PC-9 (cell line): ENCODE measurements at regions not wholly inside any gene's neighbourhood (a gene's known extent, or its start where the extent isn't known, plus 50 kb on each side); places are given as distances from the start of the nearest gene placed in this dataset.

Experiments
- BruUV-seq: library from RNA; stranded (reverse); fragments of 400-500 nt; replicated peaks from 2 replicates; lab custom pipeline; 2021; lab: Mats Ljungman, UMichigan
- CTCF ChIA-PET: fragments of 300-600 bp; sonication (Branson Sonifier 250); formaldehyde crosslinking; loops from one replicate; lab custom pipeline; 2022; ENCODE audit warnings: antibody characterized with exemption; lab: Charles Lee
- POLR2A ChIA-PET: fragments of 300-600 bp; sonication (Branson Sonifier 250); formaldehyde crosslinking; loops from one replicate; lab custom pipeline; 2022; ENCODE audit warnings: antibody characterized with exemption; ENCODE audit not compliant: unreplicated experiment; lab: Charles Lee
- DNase-seq, 2 experiments: peaks; one replicate each; pipeline versions ENCODE4 v3.0.0 to v3.0.0-alpha.2; 2015 to 2022; ENCODE audit warnings: mixed read lengths in 1 of 2
- H2AFZ ChIP-seq: fragments of 200-600 bp; sonication (generic); 2 replicates; pipeline ENCODE4 v1.8.1; 2017; ENCODE audit warnings: antibody characterized with exemption
- H3F3A ChIP-seq: fragments of 200-600 bp; sonication (generic); 2 replicates; pipeline ENCODE4 v1.8.1; 2017; ENCODE audit warnings: antibody characterized with exemption, mild to moderate bottlenecking, low read depth; ENCODE audit not compliant: insufficient read depth
- H3K27ac ChIP-seq: fragments of 200-600 bp; sonication (generic); 2 replicates; pipeline ENCODE4 v1.6.1; 2016; ENCODE audit warnings: mixed run types
- H3K27me3 ChIP-seq: fragments of 200-600 bp; sonication (generic); 2 replicates; pipeline ENCODE4 v1.6.1; 2016; ENCODE audit warnings: low read depth, mixed run types; ENCODE audit not compliant: insufficient read depth
- H3K36me3 ChIP-seq: fragments of 200-600 bp; sonication (generic); 2 replicates; pipeline ENCODE4 v1.6.1; 2016; ENCODE audit warnings: low read depth, mixed run types
- H3K4me1 ChIP-seq: fragments of 200-600 bp; sonication (generic); replicated peaks from 2 replicates; pipeline ENCODE4 v1.6.1; 2016; ENCODE audit warnings: mixed run types; ENCODE audit not compliant: insufficient read depth
- H3K4me2 ChIP-seq: fragments of 200-600 bp; sonication (generic); 2 replicates; pipeline ENCODE4 v1.6.1; 2017; ENCODE audit warnings: mixed run types
- H3K4me3 ChIP-seq: fragments of 200-600 bp; sonication (generic); 2 replicates; pipeline ENCODE4 v1.6.1; 2016; ENCODE audit warnings: mixed run types
- H3K79me2 ChIP-seq: fragments of 200-600 bp; sonication (generic); 2 replicates; pipeline ENCODE4 v1.6.1; 2017; ENCODE audit warnings: low read depth, mixed run types
- H3K9me2 ChIP-seq: fragments of 200-600 bp; sonication (generic); 2 replicates; pipeline ENCODE4 v1.8.1; 2017; ENCODE audit warnings: mild to moderate bottlenecking; ENCODE audit not compliant: insufficient read depth
- H3K9me3 ChIP-seq: fragments of 200-600 bp; sonication (generic); 2 replicates; pipeline ENCODE4 v1.8.1; 2016; ENCODE audit warnings: low read depth; ENCODE audit not compliant: insufficient read depth
- H4K20me1 ChIP-seq: fragments of 200-600 bp; sonication (generic); 2 replicates; pipeline ENCODE4 v1.8.1; 2017; ENCODE audit not compliant: insufficient read depth
- CTCF ChIP-seq: fragments of 200-600 bp; sonication (generic); conservative IDR thresholded peaks from 2 replicates; pipeline ENCODE4 v1.6.1; 2017; ENCODE audit warnings: mixed run types, antibody characterized with exemption, mild to moderate bottlenecking, moderate library complexity
- EZH2 ChIP-seq: fragments of 200-600 bp; sonication (generic); IDR thresholded peaks from 2 replicates; pipeline ENCODE4 v1.8.0; 2017; ENCODE audit warnings: antibody characterized with exemption, low read depth
- intact Hi-C: fragments of 100-400 bp; cut with micrococcal nuclease; formaldehyde crosslinking; loops from one replicate; pipeline ENCODE4 v1.10.0; 2022; ENCODE audit not compliant: unreplicated experiment

- ChIA-PET CTCF (no interaction called here), POLR2A (no interaction called here)
- H3K36me3 ChIP-seq = no peaks in the 10 kb centered on the region
- no peak for DNase-seq
- H3K4me3 ChIP-seq = no peak overlapping the region
- BruUV-seq = no TSS peak
- H3K79me2 ChIP-seq = no peaks in the 10 kb centered on the region
- no peak overlapping the region for H3K27ac ChIP-seq
- no peaks in the 10 kb centered on the region for H3F3A ChIP-seq
- no peaks in the 10 kb centered on the region for H3K27me3 ChIP-seq
- no peak overlapping the region for H3K4me2 ChIP-seq
- no peaks in the 10 kb centered on the region for H3K9me2 ChIP-seq
- H2AFZ ChIP-seq = no peak overlapping the region
- no peaks in the 10 kb centered on the region for H3K4me1 ChIP-seq
- H4K20me1 ChIP-seq = no peaks in the 10 kb centered on the region
- no peaks in the 10 kb centered on the region for H3K9me3 ChIP-seq
- no peak for TF ChIP-seq CTCF
- no peak for TF ChIP-seq EZH2
- intact Hi-C loops = no loop called here
Observed at GRCh38 chr21:28429161-28429560, 563.5 kb downstream of the LTN1 start.

GRCh38 chr21:28427394-28428022 is 565.2 kb downstream of the LTN1 start:
- Histone ChIP-seq H3K9me2 (no peaks in the 10 kb centered on the region), H3K27ac (no peak overlapping the region), H3K79me2 (no peaks in the 10 kb centered on the region), H3K4me2 (no peak overlapping the region), H3K9me3 (no peaks in the 10 kb centered on the region), H4K20me1 (no peaks in the 10 kb centered on the region), H3K27me3 (no peaks in the 10 kb centered on the region), H3F3A (no peaks in the 10 kb centered on the region), H3K4me1 (no peaks in the 10 kb centered on the region), H3K4me3 (no peak overlapping the region), H2AFZ (no peak overlapping the region), H3K36me3 (no peaks in the 10 kb centered on the region)
- BruUV-seq = no TSS peak
- CTCF ChIA-PET = no interaction called here
- TF ChIP-seq CTCF (no peak), EZH2 (no peak)
- POLR2A ChIA-PET = no interaction called here
- DNase-seq = no peak
- intact Hi-C loops = no loop called here

DNA sequence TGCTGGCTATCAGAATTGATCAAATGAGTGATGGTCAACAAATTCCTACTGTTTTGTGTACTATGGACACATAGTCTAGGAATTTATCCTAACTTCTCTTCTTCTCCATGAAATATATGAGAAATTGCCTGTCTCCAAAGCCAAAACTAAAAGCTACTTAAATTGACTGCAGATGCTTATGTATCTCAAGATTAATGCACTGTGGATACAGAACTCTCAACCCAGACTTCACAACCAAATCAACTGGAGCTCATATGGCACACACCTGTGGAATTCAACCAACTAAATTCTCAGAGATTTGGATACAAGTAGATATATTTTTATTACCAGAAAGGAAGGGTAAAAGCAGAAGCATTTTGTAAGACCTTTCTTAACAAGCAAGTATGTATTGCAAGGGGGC is 566.1 kb downstream of the LTN1 start:
- TF ChIP-seq CTCF (no peak), EZH2 (no peak)
- no peak for DNase-seq
- no peak overlapping the region for H3K27ac ChIP-seq
- no peaks in the 10 kb centered on the region for H3K9me2 ChIP-seq
- H3K36me3 ChIP-seq = no peaks in the 10 kb centered on the region
- intact Hi-C loops = no loop called here
- no peaks in the 10 kb centered on the region for H3F3A ChIP-seq
- H3K4me2 ChIP-seq = no peak overlapping the region
- H2AFZ ChIP-seq = no peak overlapping the region
- H3K9me3 ChIP-seq = no peaks in the 10 kb centered on the region
- no TSS peak for BruUV-seq
- H4K20me1 ChIP-seq = no peaks in the 10 kb centered on the region
- no peaks in the 10 kb centered on the region for H3K79me2 ChIP-seq
- no peaks in the 10 kb centered on the region for H3K27me3 ChIP-seq
- CTCF ChIA-PET = no interaction called here
- H3K4me1 ChIP-seq = no peaks in the 10 kb centered on the region
- H3K4me3 ChIP-seq = no peak overlapping the region
- POLR2A ChIA-PET = no interaction called here
